ENCODE measurements at regions not wholly inside any gene's neighbourhood (a gene's known extent, or its start where the extent isn't known, plus 50 kb on each side); places are given as distances from the start of the nearest gene placed in this dataset.
A peak's percentile ranks its signal among the peaks of the same experiment; 100 is the strongest.

DNA sequence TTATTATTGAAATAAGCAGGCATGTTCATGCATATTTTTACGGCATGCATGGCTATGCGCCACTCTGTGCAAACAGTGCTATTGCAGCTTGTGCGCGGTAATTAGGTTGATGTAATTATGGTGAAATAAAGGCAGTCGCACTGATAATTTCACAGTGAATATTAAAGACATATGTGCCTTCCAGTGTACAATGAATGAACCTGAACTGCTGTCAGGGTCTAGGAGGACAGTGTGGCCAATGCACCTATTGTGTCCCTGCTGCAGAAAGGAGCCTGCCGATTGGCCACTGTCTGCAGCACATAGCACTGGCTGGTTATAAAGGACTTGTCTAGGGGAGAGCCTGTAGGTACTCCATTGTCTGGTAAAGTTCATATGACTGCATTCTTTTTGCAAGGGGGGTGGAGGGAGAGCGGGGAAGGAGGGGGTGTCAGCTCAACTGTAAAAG is 340.4 kb downstream of the USP25 start:
- peak overlapping the region; percentile 96 for H2AFZ ChIP-seq (ENCODE audit: low read length)

GRCh38 chr21:16071092-16071491 is 341.3 kb downstream of the USP25 start:
- Histone ChIP-seq H2AFZ (ENCODE audit: low read length) (peak overlapping the region; percentile 96), H3K4me3 (ENCODE audit: insufficient read depth, low read length) (peak overlapping the region; percentile 76), H3K36me3 (ENCODE audit: insufficient read depth, low read length) (no peaks in the 10 kb centered on the region), H3K4me2 (ENCODE audit: insufficient read depth, low read length) (peak overlapping the region; percentile 95), H3K79me2 (ENCODE audit: insufficient read depth, low read length) (no peaks in the 10 kb centered on the region), H3K27me3 (ENCODE audit: insufficient read depth, low read length) (no peaks in the 10 kb centered on the region), H3K4me1 (ENCODE audit: insufficient read depth, low read length) (peaks cover 38% of the 10 kb centered on the region), H3K9me3 (ENCODE audit: low read depth, low read length) (no peaks in the 10 kb centered on the region), H3K27ac (ENCODE audit: low read depth, low read length) (peak overlapping the region; percentile 62), H4K20me1 (ENCODE audit: insufficient read depth, low read length) (no peaks in the 10 kb centered on the region)
- no peak for DNase-seq (ENCODE audit: insufficient read length, low spot score, missing footprints)
- TF ChIP-seq, protein P1, sequence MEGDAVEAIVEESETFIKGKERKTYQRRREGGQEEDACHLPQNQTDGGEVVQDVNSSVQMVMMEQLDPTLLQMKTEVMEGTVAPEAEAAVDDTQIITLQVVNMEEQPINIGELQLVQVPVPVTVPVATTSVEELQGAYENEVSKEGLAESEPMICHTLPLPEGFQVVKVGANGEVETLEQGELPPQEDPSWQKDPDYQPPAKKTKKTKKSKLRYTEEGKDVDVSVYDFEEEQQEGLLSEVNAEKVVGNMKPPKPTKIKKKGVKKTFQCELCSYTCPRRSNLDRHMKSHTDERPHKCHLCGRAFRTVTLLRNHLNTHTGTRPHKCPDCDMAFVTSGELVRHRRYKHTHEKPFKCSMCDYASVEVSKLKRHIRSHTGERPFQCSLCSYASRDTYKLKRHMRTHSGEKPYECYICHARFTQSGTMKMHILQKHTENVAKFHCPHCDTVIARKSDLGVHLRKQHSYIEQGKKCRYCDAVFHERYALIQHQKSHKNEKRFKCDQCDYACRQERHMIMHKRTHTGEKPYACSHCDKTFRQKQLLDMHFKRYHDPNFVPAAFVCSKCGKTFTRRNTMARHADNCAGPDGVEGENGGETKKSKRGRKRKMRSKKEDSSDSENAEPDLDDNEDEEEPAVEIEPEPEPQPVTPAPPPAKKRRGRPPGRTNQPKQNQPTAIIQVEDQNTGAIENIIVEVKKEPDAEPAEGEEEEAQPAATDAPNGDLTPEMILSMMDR (IDR thresholded peaks at IDR 0.05; ENCODE audit: extremely low read depth, low read depth, low read length), result no peak

More for the DNA sequence above, 340.4 kb downstream of the USP25 start:
- Histone ChIP-seq H3K27me3 (ENCODE audit: insufficient read depth, low read length) (no peaks in the 10 kb centered on the region), H3K9me3 (ENCODE audit: low read depth, low read length) (no peaks in the 10 kb centered on the region), H3K4me2 (ENCODE audit: insufficient read depth, low read length) (peak overlapping the region; percentile 95), H3K27ac (ENCODE audit: low read depth, low read length) (no peak overlapping the region), H3K79me2 (ENCODE audit: insufficient read depth, low read length) (no peaks in the 10 kb centered on the region), H3K36me3 (ENCODE audit: insufficient read depth, low read length) (no peaks in the 10 kb centered on the region), H4K20me1 (ENCODE audit: insufficient read depth, low read length) (no peaks in the 10 kb centered on the region), H3K4me1 (ENCODE audit: insufficient read depth, low read length) (peaks cover 38% of the 10 kb centered on the region), H3K4me3 (ENCODE audit: insufficient read depth, low read length) (peak overlapping the region; percentile 76)
- peak; percentile 61 for DNase-seq (ENCODE audit: insufficient read length, low spot score, missing footprints)
- TF ChIP-seq, protein P1 (IDR thresholded peaks at IDR 0.05; ENCODE audit: extremely low read depth, low read depth, low read length), result peak; percentile 33

DNA sequence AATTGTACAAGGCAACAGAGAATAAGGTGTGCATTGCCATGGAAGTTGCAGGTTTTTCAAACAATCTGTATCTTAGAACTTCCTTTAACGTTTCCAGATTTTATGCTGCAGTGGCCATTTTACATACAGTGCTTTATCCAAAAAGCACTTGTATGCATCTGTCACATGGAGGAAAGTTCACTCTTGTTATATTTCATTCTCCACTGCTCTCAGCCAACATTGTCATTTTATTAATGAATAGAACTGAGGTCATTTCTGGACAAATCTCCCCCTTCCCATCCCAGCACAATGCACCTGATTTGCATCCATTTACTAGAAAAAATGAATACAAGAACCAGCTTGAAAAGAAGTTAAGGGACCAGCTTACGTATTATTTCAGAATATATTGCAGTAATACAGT is 342.0 kb downstream of the USP25 start:
- H2AFZ ChIP-seq (ENCODE audit: low read length), result no peak overlapping the region
- no peaks in the 10 kb centered on the region for H3K9me3 ChIP-seq (ENCODE audit: low read depth, low read length)
- peak overlapping the region; percentile 95 for H3K4me2 ChIP-seq (ENCODE audit: insufficient read depth, low read length)
- peak overlapping the region; percentile 76 for H3K4me3 ChIP-seq (ENCODE audit: insufficient read depth, low read length)
- no peaks in the 10 kb centered on the region for H4K20me1 ChIP-seq (ENCODE audit: insufficient read depth, low read length)
- peak overlapping the region; percentile 65 for H3K27ac ChIP-seq (ENCODE audit: low read depth, low read length)
- H3K4me1 ChIP-seq (ENCODE audit: insufficient read depth, low read length), result peaks cover 38% of the 10 kb centered on the region
- TF ChIP-seq, protein P1 (IDR thresholded peaks at IDR 0.05; ENCODE audit: extremely low read depth, low read depth, low read length), result no peak
- H3K27me3 ChIP-seq (ENCODE audit: insufficient read depth, low read length), result no peaks in the 10 kb centered on the region
- DNase-seq (ENCODE audit: insufficient read length, low spot score, missing footprints), result no peak
- H3K79me2 ChIP-seq (ENCODE audit: insufficient read depth, low read length), result no peaks in the 10 kb centered on the region
- H3K36me3 ChIP-seq (ENCODE audit: insufficient read depth, low read length), result no peaks in the 10 kb centered on the region

GRCh38 chr21:16072221-16072620 is 342.4 kb downstream of the USP25 start:
- H3K4me2 ChIP-seq (ENCODE audit: insufficient read depth, low read length), result peak overlapping the region; percentile 95
- H3K4me3 ChIP-seq (ENCODE audit: insufficient read depth, low read length), result no peak overlapping the region
- peak overlapping the region; percentile 65 for H3K27ac ChIP-seq (ENCODE audit: low read depth, low read length)
- H2AFZ ChIP-seq (ENCODE audit: low read length), result no peak overlapping the region
- TF ChIP-seq, protein P1 (IDR thresholded peaks at IDR 0.05; ENCODE audit: extremely low read depth, low read depth, low read length), result no peak
- H4K20me1 ChIP-seq (ENCODE audit: insufficient read depth, low read length), result no peaks in the 10 kb centered on the region
- no peak for DNase-seq (ENCODE audit: insufficient read length, low spot score, missing footprints)
- H3K4me1 ChIP-seq (ENCODE audit: insufficient read depth, low read length), result peaks cover 38% of the 10 kb centered on the region
- H3K36me3 ChIP-seq (ENCODE audit: insufficient read depth, low read length), result no peaks in the 10 kb centered on the region
- no peaks in the 10 kb centered on the region for H3K79me2 ChIP-seq (ENCODE audit: insufficient read depth, low read length)
- H3K9me3 ChIP-seq (ENCODE audit: low read depth, low read length), result no peaks in the 10 kb centered on the region
- H3K27me3 ChIP-seq (ENCODE audit: insufficient read depth, low read length), result no peaks in the 10 kb centered on the region
